Tibial nerve (tissue), 4 donors: ENCODE measurements at regions not wholly inside any gene's neighbourhood (a gene's known extent, or its start where the extent isn't known, plus 50 kb on each side); places are given as distances from the start of the nearest gene placed in this dataset.

Experiments
- EP300 ChIP-seq, 2 donors: sonication (generic); formaldehyde crosslinking; IDR thresholded peaks; one replicate each; pipeline ENCODE4 v1.6.1; 2017; ENCODE audit warnings: antibody characterized with exemption in 2 of 2, mild to moderate bottlenecking in 1 of 2
- POLR2A ChIP-seq, 2 donors: fragments of 450-650 bp; IDR thresholded peaks; one replicate each; pipeline ENCODE4 v1.6.1; 2017; ENCODE audit warnings: antibody characterized with exemption in 2 of 2, mild to moderate bottlenecking in 2 of 2, moderate library complexity in 2 of 2
- TF ChIP-seq, protein P1 (sequence below), 5 experiments: fragments of 200-600 bp in 3 of 5; fragments of 450-650 bp in 2 of 5; sonication (generic) in 3 of 5; IDR thresholded peaks; one replicate each; pipeline ENCODE4 v1.5.1; 2016 to 2019; ENCODE audit warnings: antibody characterized with exemption in 5 of 5, mild to moderate bottlenecking in 3 of 5, moderate library complexity in 2 of 5

GRCh38 chr9:24073007-24073592, 247.1 kb upstream of the ELAVL2 start:
- TF ChIP-seq, protein P1, sequence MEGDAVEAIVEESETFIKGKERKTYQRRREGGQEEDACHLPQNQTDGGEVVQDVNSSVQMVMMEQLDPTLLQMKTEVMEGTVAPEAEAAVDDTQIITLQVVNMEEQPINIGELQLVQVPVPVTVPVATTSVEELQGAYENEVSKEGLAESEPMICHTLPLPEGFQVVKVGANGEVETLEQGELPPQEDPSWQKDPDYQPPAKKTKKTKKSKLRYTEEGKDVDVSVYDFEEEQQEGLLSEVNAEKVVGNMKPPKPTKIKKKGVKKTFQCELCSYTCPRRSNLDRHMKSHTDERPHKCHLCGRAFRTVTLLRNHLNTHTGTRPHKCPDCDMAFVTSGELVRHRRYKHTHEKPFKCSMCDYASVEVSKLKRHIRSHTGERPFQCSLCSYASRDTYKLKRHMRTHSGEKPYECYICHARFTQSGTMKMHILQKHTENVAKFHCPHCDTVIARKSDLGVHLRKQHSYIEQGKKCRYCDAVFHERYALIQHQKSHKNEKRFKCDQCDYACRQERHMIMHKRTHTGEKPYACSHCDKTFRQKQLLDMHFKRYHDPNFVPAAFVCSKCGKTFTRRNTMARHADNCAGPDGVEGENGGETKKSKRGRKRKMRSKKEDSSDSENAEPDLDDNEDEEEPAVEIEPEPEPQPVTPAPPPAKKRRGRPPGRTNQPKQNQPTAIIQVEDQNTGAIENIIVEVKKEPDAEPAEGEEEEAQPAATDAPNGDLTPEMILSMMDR (IDR thresholded peaks at IDR 0.05) = no peak
- TF ChIP-seq EP300 (IDR thresholded peaks at IDR 0.05) (no peak), POLR2A (IDR thresholded peaks at IDR 0.05) (no peak)
